NT2/D1 (cell line): ENCODE measurements at regions not wholly inside any gene's neighbourhood (a gene's known extent, or its start where the extent isn't known, plus 50 kb on each side); places are given as distances from the start of the nearest gene placed in this dataset.
"Not testable (repeated sequence)": the region's sequence is repeated elsewhere in the genome, so short reads cannot be mapped to it uniquely, and the experiment has no call there.

Source experiments
- DNase-seq: peaks from one replicate; pipeline ENCODE4 v3.0.0-alpha.2; 2011; ENCODE audit warnings: low read depth, low spot score
- H3K27me3 ChIP-seq: 2 replicates; pipeline ENCODE4 v1.6.0; 2011; ENCODE audit warnings: mild to moderate bottlenecking; ENCODE audit not compliant: insufficient read length, insufficient read depth
- H3K36me3 ChIP-seq: 2 replicates; pipeline ENCODE4 v1.6.1; 2011; ENCODE audit warnings: mild to moderate bottlenecking, low read length, mixed read lengths; ENCODE audit not compliant: insufficient read depth, insufficient read length
- H3K4me1 ChIP-seq: 2 replicates; pipeline ENCODE4 v1.5.1; 2011; ENCODE audit not compliant: insufficient read depth, insufficient read length
- H3K4me3 ChIP-seq: 2 replicates; pipeline ENCODE4 v1.5.1; 2011; ENCODE audit warnings: low read depth; ENCODE audit not compliant: insufficient read length
- H3K9ac ChIP-seq: 2 replicates; pipeline ENCODE4 v1.6.0; 2011; ENCODE audit warnings: low read depth; ENCODE audit not compliant: insufficient read length
- H3K9me3 ChIP-seq: 2 replicates; pipeline ENCODE4 v1.5.1; 2011; ENCODE audit warnings: mild to moderate bottlenecking, low read length; ENCODE audit not compliant: insufficient read depth

DNA sequence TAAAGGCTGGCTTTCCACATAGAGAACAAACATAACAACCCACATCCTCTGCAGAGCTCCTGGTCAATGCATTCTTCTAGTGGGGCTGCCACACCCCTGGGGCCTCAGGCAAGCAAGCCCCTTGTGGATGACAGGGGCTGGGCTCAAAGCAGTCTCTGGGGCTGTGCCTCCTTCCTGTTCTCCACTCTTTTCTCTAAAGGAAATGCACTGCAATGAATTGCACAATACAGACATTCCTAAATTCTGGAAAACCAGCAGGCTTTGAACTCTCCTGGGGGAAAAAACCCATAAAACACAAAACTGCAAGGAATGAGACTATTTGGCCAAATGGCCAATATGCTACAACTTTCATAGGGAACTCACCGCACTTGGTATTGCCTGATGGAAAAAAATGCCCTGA is 293.9 kb upstream of the PLGLB2 start:
- not testable (repeated sequence) for H3K27me3 ChIP-seq, H3K4me1 ChIP-seq, DNase-seq, H3K36me3 ChIP-seq, H3K9me3 ChIP-seq, H3K4me3 ChIP-seq, H3K9ac ChIP-seq

DNA sequence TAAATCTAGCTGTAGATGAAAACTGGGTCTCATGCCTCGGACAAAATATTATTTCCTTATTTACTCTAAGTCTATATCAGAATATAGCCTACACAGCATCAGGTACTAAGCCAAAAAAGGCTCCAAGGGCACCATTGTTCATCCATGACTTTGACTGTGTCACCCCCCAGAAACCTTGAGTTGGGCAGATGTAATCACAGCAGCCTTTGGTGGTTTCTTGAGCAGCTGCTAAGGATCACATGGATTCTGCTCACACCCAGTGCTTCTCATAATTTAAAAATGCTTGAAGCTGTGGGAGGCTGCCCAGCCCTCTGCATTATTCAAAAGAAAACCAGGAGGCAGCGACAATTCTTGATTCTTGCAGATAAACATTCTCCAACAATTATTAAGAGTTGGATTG is 293.5 kb upstream of the PLGLB2 start:
- H3K9ac ChIP-seq, H3K4me3 ChIP-seq, H3K9me3 ChIP-seq, H3K27me3 ChIP-seq, DNase-seq, H3K36me3 ChIP-seq, H3K4me1 ChIP-seq: not testable (repeated sequence)

DNA sequence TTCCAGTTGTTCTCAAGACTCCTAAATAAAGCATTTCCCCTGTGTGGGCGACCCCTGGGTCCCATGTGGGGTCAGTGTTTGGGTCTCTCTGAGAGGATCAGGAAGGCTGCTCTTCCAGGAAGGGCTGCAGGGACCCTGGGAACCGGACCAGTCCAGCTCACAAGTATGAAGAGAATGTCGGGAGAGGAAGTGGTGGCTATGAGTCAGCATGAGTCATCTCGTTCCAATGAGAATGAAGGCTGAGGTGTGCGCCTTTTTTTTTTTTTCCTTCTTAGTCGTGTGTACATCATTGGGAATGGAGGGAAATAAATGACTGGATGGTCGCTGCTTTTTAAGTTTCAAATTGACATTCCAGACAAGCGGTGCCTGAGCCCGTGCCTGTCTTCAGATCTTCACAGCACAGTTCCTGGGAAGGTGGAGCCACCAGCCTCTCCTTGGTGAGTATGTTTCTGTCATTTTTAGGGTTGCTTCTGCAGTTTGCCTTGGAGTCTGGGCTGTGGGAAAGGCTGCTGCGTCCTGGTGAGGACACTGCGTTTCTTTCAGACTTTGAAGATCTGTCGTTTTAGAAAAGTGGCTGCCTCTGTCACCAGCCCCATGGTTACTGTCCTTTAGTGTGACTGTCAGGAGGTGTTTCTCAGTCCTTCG is 292.6 kb upstream of the PLGLB2 start:
- not testable (repeated sequence) for H3K4me3 ChIP-seq, H3K4me1 ChIP-seq, H3K36me3 ChIP-seq, DNase-seq, H3K9me3 ChIP-seq, H3K9ac ChIP-seq, H3K27me3 ChIP-seq

DNA sequence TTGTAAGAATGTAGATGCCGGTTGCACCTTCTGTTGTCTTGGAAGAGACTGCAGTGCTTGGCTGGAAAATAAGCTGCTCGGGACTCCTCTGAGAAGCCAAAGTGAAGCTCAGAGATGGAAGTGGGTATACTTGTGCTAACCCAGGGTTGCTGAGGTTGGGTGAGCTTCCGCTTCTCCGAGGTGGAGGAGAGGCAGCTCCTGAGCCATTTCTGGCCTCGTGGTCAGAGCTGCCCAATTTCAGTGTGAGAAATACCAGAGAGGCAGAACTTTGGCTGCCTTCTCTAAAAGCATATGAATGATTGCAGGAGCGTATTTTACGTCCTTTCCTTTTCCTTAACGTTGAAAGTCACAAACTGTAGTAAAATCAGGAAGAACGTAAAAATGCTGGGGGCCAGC is 292.0 kb upstream of the PLGLB2 start:
- H3K27me3 ChIP-seq, H3K9me3 ChIP-seq, H3K9ac ChIP-seq, H3K4me1 ChIP-seq, H3K36me3 ChIP-seq, H3K4me3 ChIP-seq, DNase-seq: not testable (repeated sequence)

DNA sequence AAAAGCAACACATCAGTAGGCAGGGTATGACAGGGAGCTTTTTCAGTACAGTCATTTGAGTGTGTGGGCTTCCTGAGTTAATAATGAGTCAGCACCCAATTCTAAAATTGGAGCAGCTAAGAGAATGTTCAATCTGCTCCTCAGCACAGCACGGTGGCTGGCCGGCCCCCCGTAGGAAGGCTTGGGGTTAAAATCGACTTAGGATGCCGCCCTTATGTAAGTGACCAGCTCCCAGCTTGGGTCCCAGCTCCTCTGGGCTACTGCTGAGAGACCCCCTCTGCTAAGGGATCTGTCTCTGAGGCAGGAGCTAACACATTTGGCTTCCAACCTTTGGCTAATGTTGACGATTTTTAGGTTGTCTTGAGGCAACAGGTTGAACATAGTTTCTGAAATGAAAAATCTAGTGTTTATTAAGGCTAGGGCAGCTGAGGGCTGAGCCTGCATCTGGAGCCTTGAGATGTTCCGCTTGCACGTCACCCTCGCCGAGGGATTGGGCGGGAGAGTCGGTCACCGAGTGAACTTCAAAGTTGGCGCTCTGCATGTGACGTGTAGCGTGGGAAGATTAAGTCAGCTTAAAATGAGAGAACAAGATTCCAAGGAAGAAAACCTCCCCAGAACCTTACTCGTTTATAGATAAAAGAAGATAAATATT is 291.3 kb upstream of the PLGLB2 start:
- DNase-seq, H3K9ac ChIP-seq: not testable (repeated sequence)

DNA sequence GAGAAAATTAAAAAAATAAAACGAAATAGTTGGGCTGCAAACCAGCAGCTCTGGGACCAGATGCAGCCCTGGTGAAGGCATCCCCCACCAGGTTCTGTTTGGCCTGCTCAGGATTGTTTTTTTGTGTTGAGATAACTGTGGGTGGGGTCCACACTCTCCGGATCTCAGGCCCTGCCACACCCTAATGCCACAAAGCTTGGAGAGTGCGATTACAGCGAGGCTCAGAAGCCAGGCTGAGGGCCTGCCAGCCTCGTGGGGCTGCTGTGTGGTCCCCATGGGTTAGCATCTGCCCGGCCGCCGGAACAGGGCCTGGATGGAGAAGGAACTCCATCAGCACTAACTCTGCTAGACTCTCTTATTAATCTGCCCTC is 290.8 kb upstream of the PLGLB2 start:
- H3K4me3 ChIP-seq, DNase-seq, H3K9me3 ChIP-seq, H3K4me1 ChIP-seq, H3K9ac ChIP-seq, H3K36me3 ChIP-seq, H3K27me3 ChIP-seq: not testable (repeated sequence)

More for the DNA sequence above, 291.3 kb upstream of the PLGLB2 start:
- not testable (repeated sequence) for H3K9me3 ChIP-seq, H3K27me3 ChIP-seq, H3K4me3 ChIP-seq, H3K4me1 ChIP-seq, H3K36me3 ChIP-seq

DNA sequence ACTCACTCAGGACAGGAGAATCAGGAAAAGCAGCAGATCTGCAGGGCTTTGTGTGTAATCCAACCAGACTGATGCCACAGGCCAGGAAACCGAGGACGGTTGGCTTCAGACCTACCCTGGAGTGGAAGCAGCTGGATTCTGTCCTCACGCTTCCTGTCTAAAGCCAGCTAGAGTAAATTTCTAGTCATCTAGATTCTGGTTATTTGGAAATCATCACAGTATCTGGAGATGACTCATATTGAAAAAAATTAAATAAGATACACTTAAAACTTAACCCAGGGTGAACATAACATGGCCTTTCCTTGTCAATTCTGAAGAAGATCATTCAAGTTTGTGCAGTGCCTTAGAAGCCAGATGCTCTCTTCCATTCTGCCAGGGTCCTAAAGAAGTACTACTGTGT is 288.9 kb upstream of the PLGLB2 start:
- H3K36me3 ChIP-seq, H3K4me3 ChIP-seq: not testable (repeated sequence)

DNA sequence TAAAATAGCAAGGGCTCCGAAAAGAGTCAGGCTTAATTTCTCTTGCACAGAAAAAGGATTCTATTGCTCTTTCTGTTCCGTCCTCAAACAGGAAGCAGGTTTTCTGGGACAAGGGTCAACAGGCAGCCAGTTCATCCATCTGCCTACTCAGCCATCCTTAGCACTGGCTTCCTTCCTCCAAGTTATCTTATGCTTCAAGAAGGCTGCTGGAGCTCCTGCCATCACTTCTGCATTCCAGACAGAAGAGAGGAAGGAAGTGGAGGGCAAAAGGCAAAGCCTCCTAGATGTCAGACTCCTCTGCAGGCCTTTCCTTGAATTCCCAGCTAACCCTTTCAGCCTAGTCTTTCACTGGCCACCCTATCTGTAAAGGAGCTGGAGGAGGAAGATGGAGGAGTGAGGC is 287.8 kb upstream of the PLGLB2 start:
- H3K9me3 ChIP-seq, DNase-seq, H3K36me3 ChIP-seq, H3K9ac ChIP-seq, H3K4me3 ChIP-seq, H3K4me1 ChIP-seq, H3K27me3 ChIP-seq: not testable (repeated sequence)

More for the DNA sequence above, 288.9 kb upstream of the PLGLB2 start:
- not testable (repeated sequence) for DNase-seq, H3K4me1 ChIP-seq, H3K27me3 ChIP-seq, H3K9me3 ChIP-seq, H3K9ac ChIP-seq

DNA sequence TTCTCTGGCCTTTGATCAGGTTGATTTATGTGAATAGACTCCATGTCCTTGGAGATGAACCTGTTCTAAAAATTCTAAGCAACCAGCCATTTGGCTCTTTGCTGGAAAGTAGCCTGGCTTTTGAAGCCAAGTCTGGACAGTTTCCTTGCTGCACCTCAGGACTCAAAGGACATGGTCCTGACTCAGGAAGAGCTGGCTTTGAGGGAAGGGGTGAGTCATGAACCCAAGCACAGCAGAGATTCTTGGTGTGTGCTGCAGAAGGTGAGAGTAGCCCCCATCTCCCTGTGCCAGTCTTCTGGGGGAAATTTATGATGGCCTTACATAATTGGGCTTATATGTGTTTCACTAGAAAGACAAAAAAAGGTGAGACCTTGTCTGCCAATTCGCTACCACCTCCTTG is 287.2 kb upstream of the PLGLB2 start:
- not testable (repeated sequence) for H3K4me3 ChIP-seq, DNase-seq, H3K36me3 ChIP-seq, H3K9me3 ChIP-seq, H3K4me1 ChIP-seq, H3K9ac ChIP-seq, H3K27me3 ChIP-seq

DNA sequence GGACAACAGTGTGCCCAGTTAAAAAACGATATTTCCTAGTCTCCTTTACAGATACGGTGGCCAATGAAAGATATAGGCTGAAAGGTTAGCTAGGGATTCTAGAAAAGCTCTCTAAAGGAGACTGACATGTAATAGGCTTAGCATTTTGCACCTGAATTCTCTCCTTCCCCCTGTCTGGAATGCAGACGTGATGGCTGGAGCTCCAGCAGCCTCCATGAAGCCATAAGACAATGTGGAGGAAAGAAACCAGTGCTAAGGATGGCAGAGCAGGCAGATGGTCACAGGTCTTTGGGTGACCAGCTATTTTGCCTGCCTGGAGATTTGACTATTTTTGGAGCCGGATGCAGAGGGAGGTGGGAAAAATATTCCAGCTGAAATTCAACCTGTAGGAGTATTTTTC is 286.2 kb upstream of the PLGLB2 start:
- DNase-seq, H3K4me1 ChIP-seq, H3K9me3 ChIP-seq, H3K27me3 ChIP-seq, H3K4me3 ChIP-seq, H3K36me3 ChIP-seq, H3K9ac ChIP-seq: not testable (repeated sequence)

DNA sequence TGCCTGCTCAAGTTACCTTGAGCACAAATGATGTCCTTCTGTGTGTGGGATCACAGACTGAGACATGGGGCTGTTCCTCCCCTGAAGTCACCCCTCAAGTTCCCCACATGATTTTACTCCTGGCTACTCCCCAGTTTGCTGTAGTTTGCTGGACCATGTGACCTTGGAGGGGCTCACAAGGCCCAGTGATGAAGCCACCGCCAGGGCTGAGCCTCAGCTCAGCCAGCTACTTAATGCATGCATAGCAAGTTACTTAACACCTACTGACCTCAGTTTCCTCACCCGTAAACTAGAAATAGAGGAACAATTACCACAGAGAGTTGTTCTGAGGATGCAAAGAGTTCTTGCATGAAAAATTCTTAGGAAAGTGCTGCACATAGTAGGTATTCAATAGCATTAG is 283.7 kb upstream of the PLGLB2 start:
- not testable (repeated sequence) for H3K4me1 ChIP-seq, H3K27me3 ChIP-seq, H3K36me3 ChIP-seq, DNase-seq, H3K9me3 ChIP-seq, H3K9ac ChIP-seq, H3K4me3 ChIP-seq

DNA sequence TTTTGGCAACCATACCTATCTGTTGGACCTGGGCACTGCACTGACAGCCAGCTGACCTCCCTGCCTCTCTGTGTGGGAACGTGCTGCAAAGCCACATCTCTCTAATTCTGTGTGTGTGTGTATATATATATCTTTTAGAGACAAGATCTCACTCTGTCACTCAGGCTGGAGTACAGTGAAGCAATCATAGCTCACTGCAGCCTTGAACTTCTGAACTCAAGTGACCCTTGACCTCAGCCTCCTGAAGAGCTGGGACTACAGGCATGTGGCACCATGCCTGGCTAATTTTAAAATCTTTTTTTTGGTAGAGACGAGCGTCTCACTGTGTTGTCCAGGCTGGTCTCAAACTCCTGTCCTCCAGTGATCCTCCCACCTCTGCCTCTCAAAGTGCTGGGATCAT is 282.2 kb upstream of the PLGLB2 start:
- not testable (repeated sequence) for DNase-seq, H3K9me3 ChIP-seq, H3K27me3 ChIP-seq, H3K36me3 ChIP-seq, H3K4me3 ChIP-seq, H3K4me1 ChIP-seq, H3K9ac ChIP-seq
